ENCODE measurements at regions not wholly inside any gene's neighbourhood (a gene's known extent, or its start where the extent isn't known, plus 50 kb on each side); places are given as distances from the start of the nearest gene placed in this dataset.

- no peak for TF ChIP-seq CTCF (IDR thresholded peaks at IDR 0.05)
- TF ChIP-seq EZH2phosphoT487 (IDR thresholded peaks at IDR 0.05): no peak
These were observed 284.0 kb downstream of the PTPRC start for GRCh38 chr1:198922638-198923430.

Measured in neural progenitor cell (in vitro differentiated cells).